ENCODE measurements at regions not wholly inside any gene's neighbourhood (a gene's known extent, or its start where the extent isn't known, plus 50 kb on each side); places are given as distances from the start of the nearest gene placed in this dataset.

DNA sequence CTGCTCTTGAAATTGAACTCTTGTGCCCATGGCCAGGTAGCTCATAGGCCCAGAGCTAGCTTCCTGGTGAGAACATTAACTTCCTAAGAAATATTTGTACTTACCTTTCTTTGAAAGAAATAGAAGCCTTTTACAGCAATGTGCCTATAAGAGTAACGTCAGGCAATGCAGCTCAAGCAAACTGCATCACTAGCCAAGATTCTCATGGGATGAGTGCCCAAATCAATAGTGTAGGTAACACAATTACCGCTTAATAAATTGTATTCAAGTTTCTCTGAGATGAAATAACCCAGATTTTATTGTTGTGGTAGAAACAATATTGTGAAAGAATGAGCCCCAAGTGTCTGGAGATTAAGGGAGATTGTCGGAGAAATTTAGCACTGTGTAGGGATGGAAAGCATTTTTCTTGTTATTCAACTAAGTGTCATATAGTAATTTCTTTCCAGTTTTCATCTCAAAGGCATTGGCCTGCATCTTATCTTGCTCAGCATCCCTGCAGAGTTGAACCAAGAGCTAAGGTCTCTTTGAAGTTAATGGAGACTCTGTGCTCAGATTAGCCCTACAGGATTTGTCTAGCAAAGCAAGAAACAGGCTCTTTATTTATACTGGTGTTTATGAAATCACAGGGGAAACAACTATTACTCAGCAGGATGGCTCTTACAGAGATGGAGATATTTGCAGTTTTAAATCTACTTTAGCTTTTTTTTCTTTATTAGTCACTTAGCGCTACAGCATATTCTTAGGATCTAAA, 321.0 kb upstream of the PDGFD start:
- no peak for DNase-seq (ENCODE audit: low spot score)
- POLR2A ChIA-PET (ENCODE audit: low non-redundant PET), result no interaction called here
- H3K27ac ChIP-seq, result no peak overlapping the region
- TF ChIP-seq, protein P1, sequence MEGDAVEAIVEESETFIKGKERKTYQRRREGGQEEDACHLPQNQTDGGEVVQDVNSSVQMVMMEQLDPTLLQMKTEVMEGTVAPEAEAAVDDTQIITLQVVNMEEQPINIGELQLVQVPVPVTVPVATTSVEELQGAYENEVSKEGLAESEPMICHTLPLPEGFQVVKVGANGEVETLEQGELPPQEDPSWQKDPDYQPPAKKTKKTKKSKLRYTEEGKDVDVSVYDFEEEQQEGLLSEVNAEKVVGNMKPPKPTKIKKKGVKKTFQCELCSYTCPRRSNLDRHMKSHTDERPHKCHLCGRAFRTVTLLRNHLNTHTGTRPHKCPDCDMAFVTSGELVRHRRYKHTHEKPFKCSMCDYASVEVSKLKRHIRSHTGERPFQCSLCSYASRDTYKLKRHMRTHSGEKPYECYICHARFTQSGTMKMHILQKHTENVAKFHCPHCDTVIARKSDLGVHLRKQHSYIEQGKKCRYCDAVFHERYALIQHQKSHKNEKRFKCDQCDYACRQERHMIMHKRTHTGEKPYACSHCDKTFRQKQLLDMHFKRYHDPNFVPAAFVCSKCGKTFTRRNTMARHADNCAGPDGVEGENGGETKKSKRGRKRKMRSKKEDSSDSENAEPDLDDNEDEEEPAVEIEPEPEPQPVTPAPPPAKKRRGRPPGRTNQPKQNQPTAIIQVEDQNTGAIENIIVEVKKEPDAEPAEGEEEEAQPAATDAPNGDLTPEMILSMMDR (conservative IDR thresholded peaks at IDR 0.05; ENCODE audit: low read depth), result no peak
- CTCF ChIA-PET, result no interaction called here

DNA sequence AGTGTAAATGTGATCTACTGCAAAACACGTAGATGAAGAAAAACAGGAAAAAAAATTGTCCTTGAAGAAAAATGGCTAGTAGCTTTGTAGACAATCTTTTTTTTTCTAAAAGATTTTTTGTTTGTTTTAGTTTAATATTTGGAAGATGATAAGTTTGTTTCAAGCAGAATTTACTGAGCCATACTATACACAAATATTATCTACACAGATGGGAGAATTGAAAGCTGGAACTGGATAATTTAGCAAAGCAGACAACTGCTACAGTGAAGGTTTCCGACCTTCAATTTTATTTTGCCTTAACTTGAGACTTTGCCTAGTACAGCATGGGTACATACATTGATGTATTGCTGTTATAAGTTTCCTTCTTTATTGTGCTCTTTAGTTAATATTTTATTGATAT, 313.0 kb upstream of the PDGFD start:
- CTCF ChIA-PET, result interaction anchor here (0.7 kb wide), 1 partner anchor 1133 kb away, joined by 3 read pairs; no protein-coding TSS in a partner anchor

DNA sequence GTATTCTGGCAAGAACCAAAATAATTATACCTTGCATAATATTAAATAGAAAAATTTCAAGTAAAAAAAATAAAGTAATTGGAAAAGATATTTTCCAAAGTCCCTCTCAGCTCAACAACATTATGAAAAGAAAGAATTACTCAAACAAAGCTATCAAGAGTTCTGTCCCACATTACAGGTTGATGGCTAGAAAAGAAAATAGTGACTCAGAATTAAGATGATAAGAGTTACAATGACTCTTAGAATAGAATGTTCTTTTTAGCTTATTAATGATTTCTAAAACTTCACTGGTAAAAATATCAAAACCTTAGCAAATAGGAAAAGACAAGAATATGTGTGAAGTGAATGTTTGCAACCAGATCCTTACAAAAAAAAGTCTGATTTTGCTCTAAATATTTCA, 312.5 kb upstream of the PDGFD start:
- no peak overlapping the region for H3K27ac ChIP-seq
- ChIA-PET CTCF (interaction anchor here (0.7 kb wide), 1 partner anchor 1132 kb away, joined by 3 read pairs; no protein-coding TSS in a partner anchor), POLR2A (ENCODE audit: low non-redundant PET) (no interaction called here)
- DNase-seq (ENCODE audit: low spot score), result no peak
- TF ChIP-seq, protein P1 (conservative IDR thresholded peaks at IDR 0.05; ENCODE audit: low read depth), result no peak

More for the DNA sequence above, 313.0 kb upstream of the PDGFD start:
- no peak overlapping the region for H3K27ac ChIP-seq
- TF ChIP-seq, protein P1 (conservative IDR thresholded peaks at IDR 0.05; ENCODE audit: low read depth), result no peak
- no peak for DNase-seq (ENCODE audit: low spot score)
- POLR2A ChIA-PET (ENCODE audit: low non-redundant PET), result no interaction called here

DNA sequence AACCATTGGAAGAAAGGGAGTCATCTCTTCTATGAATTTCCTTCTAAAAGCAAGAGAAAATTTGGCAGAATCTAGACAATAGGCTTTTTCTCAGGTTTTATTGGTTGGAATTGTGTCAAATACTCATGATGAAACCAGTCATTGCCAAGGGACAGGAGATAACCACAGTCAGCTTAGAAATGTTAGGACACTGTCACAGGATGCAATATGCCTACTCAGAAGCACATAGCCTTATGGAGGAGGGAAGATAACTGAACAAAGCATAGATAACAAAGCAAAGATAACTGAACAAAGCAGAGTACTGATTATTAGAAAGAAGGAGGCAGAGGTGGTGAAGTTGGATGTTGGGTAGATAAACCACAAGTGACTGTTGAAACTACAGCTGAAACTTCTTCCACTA, 303.5 kb upstream of the PDGFD start:
- TF ChIP-seq, protein P1 (conservative IDR thresholded peaks at IDR 0.05; ENCODE audit: low read depth), result no peak
- ChIA-PET POLR2A (ENCODE audit: low non-redundant PET) (no interaction called here), CTCF (interaction anchor here (0.6 kb wide), 1 partner anchor 1009 kb away, joined by 3 read pairs; no protein-coding TSS in a partner anchor)
- DNase-seq (ENCODE audit: low spot score), result no peak
- no peak overlapping the region for H3K27ac ChIP-seq

DNA sequence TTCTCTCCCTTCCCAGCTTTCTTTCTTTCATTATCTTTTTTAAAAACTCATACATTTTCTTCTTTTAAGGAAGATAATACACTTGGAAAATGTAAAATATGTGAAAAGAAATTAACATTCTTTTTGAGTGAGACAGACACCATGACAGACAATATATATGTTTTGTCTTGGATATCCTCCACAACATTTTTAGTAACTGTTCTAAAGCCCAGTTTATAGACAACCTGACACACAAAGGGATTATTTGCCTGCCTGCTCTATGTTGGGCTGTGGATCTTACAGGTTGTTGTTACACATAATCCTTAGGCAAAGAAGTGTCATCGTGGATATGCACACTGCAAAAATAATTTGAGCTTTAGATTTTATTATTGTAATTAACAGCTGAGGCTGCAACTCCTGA, 301.4 kb upstream of the PDGFD start:
- H3K27ac ChIP-seq, result no peak overlapping the region

DNA sequence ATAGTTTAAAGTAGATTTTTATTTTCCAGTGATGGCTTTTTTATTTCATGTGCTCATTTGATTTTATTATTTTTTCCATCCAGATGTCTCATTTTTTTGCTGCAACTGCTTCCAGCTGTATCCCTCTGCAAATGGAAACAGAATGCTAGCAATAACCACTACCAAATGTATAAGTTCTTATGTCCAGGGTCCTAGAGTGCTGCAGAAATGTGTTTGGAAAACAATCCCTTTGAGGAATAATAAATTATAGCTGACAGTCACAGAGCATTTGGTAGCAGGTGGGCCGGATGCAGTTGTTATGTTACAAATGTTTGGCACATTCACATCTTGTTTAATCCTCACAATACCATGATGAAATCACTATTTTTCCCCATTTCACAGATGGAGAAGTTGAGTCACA, 300.7 kb upstream of the PDGFD start:
- no peak for DNase-seq (ENCODE audit: low spot score)
- CTCF ChIA-PET, result no interaction called here
- POLR2A ChIA-PET (ENCODE audit: low non-redundant PET), result no interaction called here
- no peak overlapping the region for H3K27ac ChIP-seq
- TF ChIP-seq, protein P1 (conservative IDR thresholded peaks at IDR 0.05; ENCODE audit: low read depth), result no peak

More for the DNA sequence above, 301.4 kb upstream of the PDGFD start:
- no peak for DNase-seq (ENCODE audit: low spot score)
- CTCF ChIA-PET, result no interaction called here
- TF ChIP-seq, protein P1 (conservative IDR thresholded peaks at IDR 0.05; ENCODE audit: low read depth), result no peak
- POLR2A ChIA-PET (ENCODE audit: low non-redundant PET), result no interaction called here
